Ecto neural progenitor cell (in vitro differentiated cells): ENCODE measurements at regions not wholly inside any gene's neighbourhood (a gene's known extent, or its start where the extent isn't known, plus 50 kb on each side); places are given as distances from the start of the nearest gene placed in this dataset.
A peak's percentile ranks its signal among the peaks of the same experiment; 100 is the strongest.

ENCODE experiments used
- DNase-seq: peaks from one replicate; pipeline ENCODE4 v3.0.0-alpha.2; 2018; ENCODE audit warnings: low spot score

GRCh38 chr9:109883623-109884022 lies 103.6 kb downstream of the PALM2AKAP2 start:
- DNase-seq, result no peak

GRCh38 chr9:109886041-109886440 lies 106.0 kb downstream of the PALM2AKAP2 start:
- no peak for DNase-seq

- DNase-seq, result no peak
These were observed 106.6 kb downstream of the PALM2AKAP2 start for GRCh38 chr9:109886617-109887016.

- DNase-seq, result no peak
These were observed 107.1 kb downstream of the PALM2AKAP2 start for GRCh38 chr9:109887079-109887478.

GRCh38 chr9:109888695-109889094 lies 108.7 kb downstream of the PALM2AKAP2 start:
- no peak for DNase-seq

GRCh38 chr9:109889456-109889855 lies 109.5 kb downstream of the PALM2AKAP2 start:
- DNase-seq, result no peak

GRCh38 chr9:109893241-109893640 lies 113.2 kb downstream of the PALM2AKAP2 start:
- DNase-seq, result no peak

- DNase-seq, result no peak
These were observed 114.5 kb downstream of the PALM2AKAP2 start for GRCh38 chr9:109894473-109894872.

GRCh38 chr9:109894921-109895758 lies 115.1 kb downstream of the PALM2AKAP2 start:
- no peak for DNase-seq

- DNase-seq, result no peak
These were observed 121.2 kb downstream of the PALM2AKAP2 start for GRCh38 chr9:109901201-109901600.

- peak; percentile 51 for DNase-seq
These were observed 123.6 kb downstream of the PALM2AKAP2 start for GRCh38 chr9:109903515-109904138.

- no peak for DNase-seq
These were observed 124.7 kb downstream of the PALM2AKAP2 start for GRCh38 chr9:109904666-109905065.

GRCh38 chr9:109905472-109905871 lies 125.5 kb downstream of the PALM2AKAP2 start:
- no peak for DNase-seq

GRCh38 chr9:109906766-109907382 lies 126.9 kb downstream of the PALM2AKAP2 start:
- no peak for DNase-seq

- DNase-seq, result no peak
These were observed 127.4 kb downstream of the PALM2AKAP2 start for GRCh38 chr9:109907400-109907799.

- DNase-seq, result no peak
These were observed 127.9 kb downstream of the PALM2AKAP2 start for GRCh38 chr9:109907810-109908458.

- DNase-seq, result no peak
These were observed 128.7 kb downstream of the PALM2AKAP2 start for GRCh38 chr9:109908459-109909390.

- no peak for DNase-seq
These were observed 130.9 kb downstream of the PALM2AKAP2 start for GRCh38 chr9:109910671-109911518.

GRCh38 chr9:109912082-109912582 lies 132.1 kb downstream of the PALM2AKAP2 start:
- DNase-seq, result no peak
